ENCODE measurements at regions not wholly inside any gene's neighbourhood (a gene's known extent, or its start where the extent isn't known, plus 50 kb on each side); places are given as distances from the start of the nearest gene placed in this dataset.
A peak's percentile ranks its signal among the peaks of the same experiment; 100 is the strongest.

DNA sequence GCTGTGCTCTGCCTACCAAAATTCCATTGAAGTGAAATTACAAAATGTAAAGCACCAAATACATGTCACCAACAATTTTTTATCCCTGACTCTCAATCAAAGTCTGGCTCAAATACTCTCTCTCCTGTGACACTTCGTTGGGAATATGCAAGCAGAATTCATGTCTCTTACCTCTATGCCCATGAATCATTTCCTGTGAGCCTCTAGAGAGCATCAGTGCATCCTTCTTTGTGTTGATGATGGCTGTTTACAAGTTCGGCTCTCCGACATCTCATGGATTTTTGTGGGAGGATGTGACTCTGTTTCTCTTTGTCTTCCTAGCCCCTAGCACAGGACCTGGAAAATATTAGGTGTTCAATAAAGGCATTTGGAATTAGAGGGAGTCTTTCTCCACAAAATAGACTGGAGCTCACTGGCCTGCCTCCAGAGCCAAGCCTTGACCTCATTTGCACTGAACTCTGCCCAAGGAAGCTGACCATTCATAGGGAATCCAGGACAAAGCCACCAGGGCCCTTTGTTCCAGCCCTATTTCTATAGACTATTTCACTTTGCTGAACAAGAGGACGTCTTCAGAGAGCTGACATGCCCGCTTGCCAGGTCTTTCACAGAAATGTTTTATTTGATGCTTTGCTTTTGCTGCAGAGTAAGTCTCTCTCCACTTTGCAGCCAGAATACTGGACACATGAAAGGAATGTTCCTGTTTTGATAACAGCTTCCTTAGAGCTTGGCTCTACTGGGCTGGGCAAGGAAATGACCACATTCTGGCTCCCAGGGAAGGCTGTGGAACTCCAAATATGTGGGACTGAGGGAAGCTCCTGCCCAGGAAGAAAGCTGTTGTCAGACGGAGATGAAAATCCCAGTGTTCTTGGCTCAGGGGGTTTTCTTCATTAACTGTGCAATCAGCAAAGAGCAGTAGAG lies 194.5 kb upstream of the CDYL start:
- WGBS (ENCODE audit: insufficient coverage) = 73% methylated on average over 5 of the region's 6 CpGs
- no peaks in the 10 kb centered on the region for H3K36me3 ChIP-seq (ENCODE audit: control insufficient read depth, insufficient read depth, low read length)
- DNase-seq = no peak
- H3K9me3 ChIP-seq (replicated peaks; ENCODE audit: control insufficient read depth, low read depth, low read length) = no peaks in the 10 kb centered on the region
- H3K4me3 ChIP-seq (ENCODE audit: low read length) = no peak overlapping the region
- no peak overlapping the region for H3K27ac ChIP-seq (ENCODE audit: low read length)
- H3K27me3 ChIP-seq (ENCODE audit: control insufficient read depth, insufficient read depth, low read length) = no peaks in the 10 kb centered on the region
- no peaks in the 10 kb centered on the region for H3K4me1 ChIP-seq (ENCODE audit: control insufficient read depth, insufficient read depth, low read length)

DNA sequence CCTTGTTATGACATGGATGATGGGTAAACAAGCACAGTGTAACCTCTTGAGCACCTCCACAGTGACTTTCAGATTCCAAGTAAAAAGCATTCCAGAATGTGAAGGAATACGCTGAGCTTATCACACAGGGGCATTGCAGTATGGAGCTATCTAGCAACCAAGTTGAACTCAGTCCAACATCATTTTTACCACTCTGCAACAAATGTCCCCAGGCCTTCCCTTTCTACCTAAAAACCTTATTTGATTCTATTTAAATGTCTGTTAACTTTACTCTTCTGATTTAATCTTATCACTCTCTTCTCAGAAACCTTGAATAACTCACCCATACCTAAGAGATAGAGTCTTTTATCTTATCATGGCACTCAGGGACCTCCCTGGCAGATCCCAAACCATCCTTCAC lies 195.8 kb upstream of the CDYL start:
- Histone ChIP-seq H3K4me1 (ENCODE audit: control insufficient read depth, insufficient read depth, low read length) (no peaks in the 10 kb centered on the region), H3K27me3 (ENCODE audit: control insufficient read depth, insufficient read depth, low read length) (no peaks in the 10 kb centered on the region), H3K9me3 (replicated peaks; ENCODE audit: control insufficient read depth, low read depth, low read length) (no peaks in the 10 kb centered on the region), H3K4me3 (ENCODE audit: low read length) (no peak overlapping the region), H3K27ac (ENCODE audit: low read length) (no peak overlapping the region), H3K36me3 (ENCODE audit: control insufficient read depth, insufficient read depth, low read length) (no peaks in the 10 kb centered on the region)
- DNase-seq = no peak
- WGBS (ENCODE audit: insufficient coverage) = no CpG with 5 or more reads among the region's 1 CpG

DNA sequence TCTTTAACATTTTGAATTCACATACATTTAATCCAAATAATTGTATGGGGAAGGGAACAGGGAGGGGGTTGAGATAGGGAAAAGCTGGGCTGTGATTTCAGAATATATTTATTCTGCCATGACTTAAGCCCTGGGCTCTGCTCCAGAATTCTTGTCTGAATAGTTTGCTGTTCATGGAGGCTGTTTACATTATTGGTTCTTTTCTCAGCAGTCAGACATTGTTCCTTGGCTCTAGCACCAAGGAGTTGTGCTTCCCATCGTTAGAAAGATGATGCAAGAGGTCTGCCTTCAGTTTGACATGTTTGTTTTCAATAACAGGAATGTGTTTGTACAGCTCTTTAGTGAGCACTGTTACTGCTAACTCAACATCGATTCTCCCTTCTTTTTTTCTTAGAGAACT lies 198.8 kb upstream of the CDYL start:
- peak; percentile 83 for DNase-seq
- WGBS (ENCODE audit: insufficient coverage) = no CpG with 5 or more reads among the region's 2 CpGs

DNA sequence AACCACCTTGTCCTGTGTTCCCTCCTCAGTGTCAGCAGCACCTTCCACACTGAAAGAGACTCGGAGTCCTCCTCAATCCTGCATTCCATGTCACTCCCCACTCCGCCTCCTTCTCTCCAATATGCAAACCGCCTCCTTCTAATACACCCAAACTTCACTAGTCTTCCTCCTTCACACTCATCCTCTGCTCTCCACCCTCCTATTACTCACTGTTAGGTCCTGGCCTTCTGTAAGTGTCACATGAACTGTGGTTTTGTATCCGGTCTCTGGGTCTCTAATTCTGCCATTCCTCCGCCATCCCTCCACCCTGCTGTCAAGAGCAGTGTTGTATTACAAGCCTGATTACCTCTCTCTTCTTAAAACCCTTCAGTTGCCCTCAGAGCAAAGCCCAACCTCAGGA lies 200.5 kb upstream of the CDYL start:
- no peaks in the 10 kb centered on the region for H3K36me3 ChIP-seq (ENCODE audit: control insufficient read depth, insufficient read depth, low read length)
- no peak overlapping the region for H3K4me3 ChIP-seq (ENCODE audit: low read length)
- peaks cover 5% of the 10 kb centered on the region for H3K4me1 ChIP-seq (ENCODE audit: control insufficient read depth, insufficient read depth, low read length)
- WGBS (ENCODE audit: insufficient coverage) = 95% methylated on average over 4 of the region's 5 CpGs
- DNase-seq = no peak
- H3K27ac ChIP-seq (ENCODE audit: low read length) = no peak overlapping the region
- peaks cover 12% of the 10 kb centered on the region for H3K9me3 ChIP-seq (replicated peaks; ENCODE audit: control insufficient read depth, low read depth, low read length)
- H3K27me3 ChIP-seq (ENCODE audit: control insufficient read depth, insufficient read depth, low read length) = no peaks in the 10 kb centered on the region

More for the DNA sequence above, 198.8 kb upstream of the CDYL start:
- Histone ChIP-seq H3K36me3 (ENCODE audit: control insufficient read depth, insufficient read depth, low read length) (no peaks in the 10 kb centered on the region), H3K4me3 (ENCODE audit: low read length) (no peak overlapping the region), H3K4me1 (ENCODE audit: control insufficient read depth, insufficient read depth, low read length) (peaks cover 5% of the 10 kb centered on the region), H3K27me3 (ENCODE audit: control insufficient read depth, insufficient read depth, low read length) (no peaks in the 10 kb centered on the region), H3K27ac (ENCODE audit: low read length) (no peak overlapping the region), H3K9me3 (replicated peaks; ENCODE audit: control insufficient read depth, low read depth, low read length) (no peaks in the 10 kb centered on the region)

DNA sequence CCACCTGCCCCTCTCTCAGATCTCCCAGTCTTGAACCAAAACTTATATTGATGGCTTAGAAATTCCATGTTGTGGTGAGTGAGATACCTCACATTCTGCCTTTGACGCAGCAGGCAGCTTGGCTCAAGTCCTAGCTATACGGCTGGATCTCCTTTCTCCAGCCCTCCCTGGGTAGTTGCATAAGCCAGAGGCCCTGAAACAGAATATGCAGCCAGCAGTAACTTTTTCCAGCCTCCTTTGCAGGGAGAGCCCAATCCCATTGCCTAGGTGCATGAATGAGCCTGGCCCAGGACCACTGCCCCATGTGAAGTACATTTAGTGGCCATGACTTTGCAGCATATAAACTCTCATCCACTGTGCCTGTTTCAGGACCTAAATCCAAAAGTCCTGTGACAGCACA lies 202.2 kb upstream of the CDYL start:
- Histone ChIP-seq H3K36me3 (ENCODE audit: control insufficient read depth, insufficient read depth, low read length) (no peaks in the 10 kb centered on the region), H3K27ac (ENCODE audit: low read length) (no peak overlapping the region), H3K4me1 (ENCODE audit: control insufficient read depth, insufficient read depth, low read length) (peaks cover 5% of the 10 kb centered on the region), H3K4me3 (ENCODE audit: low read length) (no peak overlapping the region), H3K27me3 (ENCODE audit: control insufficient read depth, insufficient read depth, low read length) (no peaks in the 10 kb centered on the region), H3K9me3 (replicated peaks; ENCODE audit: control insufficient read depth, low read depth, low read length) (peaks cover 19% of the 10 kb centered on the region)
- 50% methylated on average over 1 of the region's 2 CpGs for WGBS (ENCODE audit: insufficient coverage)
- peak; percentile 80 for DNase-seq

DNA sequence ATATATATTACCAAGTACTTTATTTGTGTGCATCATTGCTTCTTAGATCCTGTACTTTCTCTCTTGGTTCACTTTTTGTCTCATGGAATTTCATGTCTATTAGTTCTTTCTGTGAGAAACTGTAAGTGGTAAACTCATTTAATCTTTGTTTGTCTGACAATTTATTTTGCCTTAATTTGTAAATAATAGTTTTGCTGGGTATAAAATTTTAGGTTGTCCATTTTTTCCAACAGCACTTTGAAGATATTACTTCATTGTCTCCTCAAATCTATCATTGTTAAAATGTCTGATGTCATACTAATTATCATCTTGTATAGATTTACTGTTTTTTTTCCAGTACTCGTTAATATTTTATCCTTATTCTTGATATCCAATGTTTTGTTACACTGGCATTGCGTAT lies 205.2 kb upstream of the CDYL start:
- no CpG with 5 or more reads among the region's 2 CpGs for WGBS (ENCODE audit: insufficient coverage)
- no peak for DNase-seq
- Histone ChIP-seq H3K4me1 (ENCODE audit: control insufficient read depth, insufficient read depth, low read length) (peaks cover 5% of the 10 kb centered on the region), H3K27me3 (ENCODE audit: control insufficient read depth, insufficient read depth, low read length) (no peaks in the 10 kb centered on the region), H3K4me3 (ENCODE audit: low read length) (no peak overlapping the region), H3K27ac (ENCODE audit: low read length) (no peak overlapping the region), H3K9me3 (replicated peaks; ENCODE audit: control insufficient read depth, low read depth, low read length) (peaks cover 19% of the 10 kb centered on the region), H3K36me3 (ENCODE audit: control insufficient read depth, insufficient read depth, low read length) (no peaks in the 10 kb centered on the region)

DNA sequence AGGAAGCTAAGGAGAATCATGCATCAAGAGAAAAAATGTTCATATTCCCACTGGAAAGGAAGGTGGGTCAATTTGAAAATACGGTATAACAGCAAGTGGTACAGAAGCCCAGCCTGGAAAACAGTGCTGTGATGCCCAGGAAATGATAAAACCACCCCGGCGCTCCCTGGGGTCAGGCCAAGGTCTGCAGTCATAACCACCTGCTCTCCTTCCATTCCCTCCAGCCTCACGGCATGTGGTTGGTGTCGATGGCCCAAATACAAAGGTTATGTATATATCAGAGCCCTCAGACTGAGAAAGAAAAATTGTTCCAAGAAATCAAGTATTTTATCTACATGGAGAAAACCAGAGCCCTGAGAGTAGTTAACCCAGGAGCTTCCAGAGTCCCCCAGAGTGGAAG lies 208.1 kb upstream of the CDYL start:
- peaks cover 19% of the 10 kb centered on the region for H3K9me3 ChIP-seq (replicated peaks; ENCODE audit: control insufficient read depth, low read depth, low read length)
- no peak overlapping the region for H3K27ac ChIP-seq (ENCODE audit: low read length)
- peaks cover 16% of the 10 kb centered on the region for H3K4me1 ChIP-seq (ENCODE audit: control insufficient read depth, insufficient read depth, low read length)
- no peak overlapping the region for H3K4me3 ChIP-seq (ENCODE audit: low read length)
- 60% methylated on average over 1 of the region's 5 CpGs for WGBS (ENCODE audit: insufficient coverage)
- no peak for DNase-seq
- H3K27me3 ChIP-seq (ENCODE audit: control insufficient read depth, insufficient read depth, low read length) = no peaks in the 10 kb centered on the region
- no peaks in the 10 kb centered on the region for H3K36me3 ChIP-seq (ENCODE audit: control insufficient read depth, insufficient read depth, low read length)

DNA sequence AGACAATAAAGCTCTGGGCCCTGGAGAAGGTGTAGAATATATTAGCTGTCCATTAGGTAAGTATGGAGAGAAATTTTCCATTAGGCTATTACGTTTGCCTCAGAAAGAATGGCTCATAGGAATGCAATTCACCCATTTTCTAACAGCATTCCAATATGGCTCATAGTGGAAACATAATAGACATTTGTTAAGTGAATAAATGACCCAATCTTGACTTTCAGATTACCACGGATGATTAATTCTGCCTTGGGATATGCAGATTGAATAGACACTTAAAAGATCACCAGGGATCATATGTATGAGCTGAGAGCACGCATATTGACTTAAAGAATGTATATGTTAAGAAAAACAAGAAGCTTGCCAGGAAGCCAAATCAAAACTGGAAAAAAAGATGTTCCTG lies 209.1 kb upstream of the CDYL start:
- WGBS (ENCODE audit: insufficient coverage) = no CpG with 5 or more reads among the region's 3 CpGs

DNA sequence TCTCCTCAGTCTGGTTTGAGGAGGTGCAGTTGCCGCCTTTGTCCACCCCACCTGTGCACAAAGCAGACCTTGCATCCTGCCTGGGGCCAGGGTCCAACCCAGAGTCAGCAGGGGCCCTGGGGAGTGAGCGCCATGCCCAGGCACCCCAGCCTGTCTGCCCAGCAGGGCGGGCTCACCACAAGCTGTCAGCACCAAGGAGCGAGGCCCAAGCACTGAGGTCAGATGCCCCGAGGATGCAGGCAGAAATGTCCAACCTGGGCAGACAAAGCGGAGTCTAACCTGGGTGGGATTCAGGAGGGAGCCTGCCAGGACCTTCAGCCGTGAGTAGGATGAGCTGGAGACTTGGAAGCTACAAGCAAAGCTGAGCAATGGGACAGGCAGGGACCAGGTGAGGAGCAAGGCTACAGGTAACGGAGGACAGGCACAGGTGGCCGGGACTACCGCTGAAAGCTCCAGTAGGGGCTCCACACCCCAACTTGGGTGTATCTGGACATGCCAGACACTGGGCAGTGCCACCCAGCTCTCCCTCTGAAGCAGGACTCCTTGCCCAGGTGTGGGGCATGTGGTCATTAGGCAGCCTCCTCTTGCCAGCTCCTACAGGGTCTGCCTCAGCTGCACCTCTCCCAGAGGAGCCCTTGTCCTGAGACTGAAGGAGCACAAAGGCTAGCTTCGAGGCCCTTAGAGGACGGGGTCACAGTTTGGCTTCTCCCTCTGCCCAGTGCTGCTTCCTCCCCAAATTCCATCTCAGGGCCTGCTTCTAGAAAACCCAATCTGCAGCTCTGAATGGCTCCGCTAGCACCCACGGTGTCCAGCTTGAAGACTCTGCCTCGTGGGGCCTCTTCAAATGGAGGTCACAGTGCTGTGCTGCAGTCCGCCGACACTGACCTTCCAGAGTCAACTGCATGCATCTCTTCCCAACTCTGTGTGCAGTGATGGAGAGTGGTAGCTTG lies 210.6 kb upstream of the CDYL start:
- 82% methylated on average over 14 of the region's 17 CpGs for WGBS (ENCODE audit: insufficient coverage)
- Histone ChIP-seq H3K27me3 (ENCODE audit: control insufficient read depth, insufficient read depth, low read length) (no peaks in the 10 kb centered on the region), H3K36me3 (ENCODE audit: control insufficient read depth, insufficient read depth, low read length) (no peaks in the 10 kb centered on the region), H3K27ac (ENCODE audit: low read length) (peak overlapping the region; percentile 55), H3K4me3 (ENCODE audit: low read length) (no peak overlapping the region), H3K9me3 (replicated peaks; ENCODE audit: control insufficient read depth, low read depth, low read length) (peaks cover 10% of the 10 kb centered on the region), H3K4me1 (ENCODE audit: control insufficient read depth, insufficient read depth, low read length) (peaks cover 16% of the 10 kb centered on the region)
- no peak for DNase-seq

More for the DNA sequence above, 209.1 kb upstream of the CDYL start:
- Histone ChIP-seq H3K9me3 (replicated peaks; ENCODE audit: control insufficient read depth, low read depth, low read length) (peaks cover 19% of the 10 kb centered on the region), H3K36me3 (ENCODE audit: control insufficient read depth, insufficient read depth, low read length) (no peaks in the 10 kb centered on the region), H3K27ac (ENCODE audit: low read length) (no peak overlapping the region), H3K4me1 (ENCODE audit: control insufficient read depth, insufficient read depth, low read length) (peaks cover 16% of the 10 kb centered on the region), H3K4me3 (ENCODE audit: low read length) (no peak overlapping the region), H3K27me3 (ENCODE audit: control insufficient read depth, insufficient read depth, low read length) (no peaks in the 10 kb centered on the region)
- DNase-seq = no peak

DNA sequence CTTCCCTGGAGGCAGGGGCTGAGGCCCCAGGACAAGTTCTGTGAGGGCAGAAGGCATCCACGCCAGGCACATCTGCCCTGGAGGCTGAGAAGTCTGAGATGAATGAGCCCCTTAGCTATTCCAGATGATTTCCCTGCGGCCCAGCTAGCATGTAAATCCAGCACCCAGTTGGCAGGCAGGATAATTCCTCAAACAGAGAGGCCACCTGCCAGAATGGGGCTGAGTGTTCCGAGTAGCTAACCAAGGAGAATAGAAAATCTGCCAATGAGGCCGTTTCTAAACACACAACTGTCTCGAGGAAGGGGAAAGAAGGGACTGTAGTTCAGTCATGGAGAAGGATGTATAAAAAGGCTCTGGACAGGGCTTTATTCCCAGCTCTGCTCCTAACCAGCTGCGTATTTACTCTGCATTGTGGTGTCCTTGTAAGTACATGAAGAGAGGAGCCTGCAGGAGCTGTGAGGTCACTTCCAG lies 211.4 kb upstream of the CDYL start:
- peaks cover 4% of the 10 kb centered on the region for H3K9me3 ChIP-seq (replicated peaks; ENCODE audit: control insufficient read depth, low read depth, low read length)
- peak overlapping the region; percentile 55 for H3K27ac ChIP-seq (ENCODE audit: low read length)
- DNase-seq = peak; percentile 91
- H3K4me3 ChIP-seq (ENCODE audit: low read length) = no peak overlapping the region
- H3K27me3 ChIP-seq (ENCODE audit: control insufficient read depth, insufficient read depth, low read length) = no peaks in the 10 kb centered on the region
- no peaks in the 10 kb centered on the region for H3K36me3 ChIP-seq (ENCODE audit: control insufficient read depth, insufficient read depth, low read length)
- WGBS (ENCODE audit: insufficient coverage) = 26% methylated on average over 5 of the region's 6 CpGs
- H3K4me1 ChIP-seq (ENCODE audit: control insufficient read depth, insufficient read depth, low read length) = peaks cover 16% of the 10 kb centered on the region
